IgD-negative memory B cell (primary cell): ENCODE measurements at regions not wholly inside any gene's neighbourhood (a gene's known extent, or its start where the extent isn't known, plus 50 kb on each side); places are given as distances from the start of the nearest gene placed in this dataset.
A peak's percentile ranks its signal among the peaks of the same experiment; 100 is the strongest.

ENCODE experiments used
- H3K27ac Mint-ChIP-seq, 3 donors: one replicate each; pipeline ENCODE4 v1.8.0; 2020 to 2022; ENCODE audit warnings: mild to moderate bottlenecking in 3 of 3, mixed read lengths in 3 of 3, moderate library complexity in 1 of 3
- H3K27me3 Mint-ChIP-seq: one replicate; pipeline ENCODE4 v1.8.0; 2021; ENCODE audit warnings: mixed read lengths
- H3K36me3 Mint-ChIP-seq: one replicate; pipeline ENCODE4 v1.8.0; 2020; ENCODE audit warnings: mild to moderate bottlenecking, mixed read lengths
- H3K4me1 Mint-ChIP-seq, 3 donors: one replicate each; pipeline ENCODE4 v1.8.0; 2020 to 2022; ENCODE audit warnings: mixed read lengths in 3 of 3, mild to moderate bottlenecking in 1 of 3
- H3K4me3 Mint-ChIP-seq, 4 donors: one replicate each; pipeline ENCODE4 v1.8.0; 2020 to 2022; ENCODE audit warnings: mild to moderate bottlenecking in 4 of 4, mixed read lengths in 4 of 4, moderate library complexity in 3 of 4
- H3K9me3 Mint-ChIP-seq, 3 donors: one replicate each; pipeline ENCODE4 v1.8.0; 2020 to 2021; ENCODE audit warnings: mixed read lengths in 3 of 3, mild to moderate bottlenecking in 1 of 3

GRCh38 chr10:123559066-123559822, 106.9 kb upstream of the GPR26 start:
- no peak overlapping the region for H3K4me3 Mint-ChIP-seq
- H3K27ac Mint-ChIP-seq: peak overlapping the region in 1 of 3 donors; percentile 67
- H3K9me3 Mint-ChIP-seq: no peaks in the 10 kb centered on the region

DNA sequence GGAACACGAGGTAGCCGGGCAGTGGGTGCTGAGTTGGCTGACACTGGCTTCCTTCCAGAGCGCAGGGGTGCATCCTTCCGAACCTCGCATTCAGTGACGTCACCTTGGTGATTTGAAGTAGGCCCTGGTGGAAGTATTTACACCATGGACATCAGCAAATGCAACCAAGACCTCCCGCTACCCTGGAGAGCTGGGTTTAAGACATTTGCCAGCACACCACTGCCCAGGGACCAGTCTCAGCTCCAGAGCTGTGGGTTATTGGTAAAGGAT, 106.4 kb upstream of the GPR26 start:
- H3K4me1 Mint-ChIP-seq: peaks cover 0 to 2% (median 0%) of the 10 kb centered on the region in 3 donors
- H3K4me3 Mint-ChIP-seq: no peak overlapping the region
- no peaks in the 10 kb centered on the region for H3K36me3 Mint-ChIP-seq
- H3K27me3 Mint-ChIP-seq: peaks cover 6% of the 10 kb centered on the region
- H3K9me3 Mint-ChIP-seq: no peaks in the 10 kb centered on the region
- H3K27ac Mint-ChIP-seq: peak overlapping the region in 1 of 3 donors; percentile 67

More at GRCh38 chr10:123559066-123559822, 106.9 kb upstream of the GPR26 start:
- Mint-ChIP-seq H3K27me3 (peaks cover 6% of the 10 kb centered on the region), H3K36me3 (no peaks in the 10 kb centered on the region), H3K4me1 (peaks cover 0 to 2% (median 0%) of the 10 kb centered on the region in 3 donors)

DNA sequence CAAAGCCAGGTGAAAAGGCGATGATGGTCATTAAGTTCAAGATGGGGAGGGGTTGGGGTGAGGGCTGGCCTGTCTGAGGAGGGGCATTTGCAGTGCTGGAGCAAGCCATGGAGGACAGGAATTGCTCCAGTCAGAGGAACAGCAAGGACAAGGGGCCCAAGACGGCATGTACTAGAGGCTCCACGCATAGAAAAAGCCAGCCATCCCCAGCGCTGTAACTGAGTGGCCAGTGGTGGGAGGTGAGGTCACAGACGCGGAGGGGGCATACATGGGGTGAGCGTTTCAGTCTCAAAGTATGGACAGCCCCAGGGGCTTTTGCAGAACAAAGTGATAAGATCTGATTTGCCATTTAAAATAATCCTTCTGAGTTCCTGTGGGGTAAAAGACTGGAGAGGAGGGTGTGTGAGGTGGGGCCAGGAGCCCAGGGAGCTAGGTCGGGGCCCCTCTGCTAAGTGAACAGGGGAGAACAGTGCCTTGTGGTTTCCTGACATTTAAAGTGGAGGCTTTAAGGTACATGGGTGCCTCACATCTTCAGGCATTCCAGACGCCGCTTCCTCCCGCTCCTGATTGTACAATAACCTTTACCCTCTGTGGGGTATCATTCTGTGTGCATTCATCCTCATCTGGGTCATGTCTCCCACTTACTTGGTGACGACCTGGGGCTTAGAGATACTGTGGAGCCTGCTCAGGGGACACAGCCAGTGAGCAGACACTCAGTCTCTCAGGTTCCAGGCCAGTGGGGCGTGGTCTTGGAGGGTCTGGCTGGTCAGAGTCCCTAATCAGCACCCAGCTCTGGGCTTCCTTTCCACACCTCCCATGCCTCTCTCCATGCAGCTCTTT, 105.6 kb upstream of the GPR26 start:
- Mint-ChIP-seq H3K36me3 (no peaks in the 10 kb centered on the region), H3K9me3 (no peaks in the 10 kb centered on the region), H3K4me1 (peaks cover 0 to 2% (median 0%) of the 10 kb centered on the region in 3 donors), H3K4me3 (no peak overlapping the region), H3K27ac (peak overlapping the region in 1 of 3 donors; percentile 77), H3K27me3 (peaks cover 6% of the 10 kb centered on the region)

DNA sequence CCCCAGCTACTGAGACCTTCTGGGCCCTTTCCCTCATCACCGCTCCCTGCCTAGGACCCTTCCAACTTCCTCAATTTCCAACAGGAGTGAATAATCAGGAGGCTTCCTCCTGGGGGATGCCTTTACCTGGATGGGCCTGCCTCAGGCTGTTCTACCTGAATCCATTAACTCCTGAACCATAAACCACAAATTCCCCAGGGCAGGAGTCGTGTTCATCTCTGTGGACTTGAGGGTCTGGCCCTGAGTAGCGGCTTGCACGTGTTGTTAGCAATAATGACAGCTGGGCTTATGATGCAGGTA, 105.1 kb upstream of the GPR26 start:
- H3K4me1 Mint-ChIP-seq: peaks cover 0 to 2% (median 0%) of the 10 kb centered on the region in 3 donors
- no peak overlapping the region for H3K4me3 Mint-ChIP-seq
- peaks cover 5% of the 10 kb centered on the region for H3K27me3 Mint-ChIP-seq
- H3K27ac Mint-ChIP-seq: no peak overlapping the region
- H3K9me3 Mint-ChIP-seq: peaks cover 0 to 2% (median 1%) of the 10 kb centered on the region in 3 donors
- no peaks in the 10 kb centered on the region for H3K36me3 Mint-ChIP-seq

DNA sequence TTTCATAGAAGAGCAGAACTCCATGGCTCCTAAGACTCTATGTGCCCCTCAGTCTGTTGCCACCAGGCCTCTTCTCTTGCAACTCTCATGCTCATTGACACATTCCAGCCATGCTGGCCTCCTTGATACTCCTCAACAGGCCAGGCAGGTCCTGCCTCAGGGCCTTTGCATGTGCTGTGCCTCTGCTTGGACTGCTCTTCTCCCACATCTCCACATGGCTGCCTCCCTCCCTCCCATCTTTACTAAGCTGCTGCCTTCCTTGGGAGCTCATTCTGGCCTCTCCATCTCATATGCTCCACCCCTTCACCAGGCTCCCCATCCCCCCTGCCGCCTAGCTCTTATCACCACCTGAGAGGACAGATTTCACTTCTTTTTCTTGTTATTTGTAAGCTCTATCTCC, 103.8 kb upstream of the GPR26 start:
- H3K27ac Mint-ChIP-seq: peak overlapping the region in 1 of 3 donors; percentile 25
- H3K36me3 Mint-ChIP-seq: no peaks in the 10 kb centered on the region
- H3K27me3 Mint-ChIP-seq: peaks cover 8% of the 10 kb centered on the region
- H3K4me3 Mint-ChIP-seq: no peak overlapping the region
- peaks cover 0 to 2% (median 0%) of the 10 kb centered on the region in 3 donors for H3K4me1 Mint-ChIP-seq
- peaks cover 0 to 3% (median 1%) of the 10 kb centered on the region in 3 donors for H3K9me3 Mint-ChIP-seq

- Mint-ChIP-seq H3K9me3 (peaks cover 0 to 3% (median 1%) of the 10 kb centered on the region in 3 donors), H3K27me3 (peaks cover 13% of the 10 kb centered on the region), H3K36me3 (no peaks in the 10 kb centered on the region), H3K4me3 (no peak overlapping the region), H3K4me1 (peaks cover 0 to 2% (median 0%) of the 10 kb centered on the region in 3 donors), H3K27ac (no peak overlapping the region)
These were observed 103.2 kb upstream of the GPR26 start for GRCh38 chr10:123562811-123563580.

DNA sequence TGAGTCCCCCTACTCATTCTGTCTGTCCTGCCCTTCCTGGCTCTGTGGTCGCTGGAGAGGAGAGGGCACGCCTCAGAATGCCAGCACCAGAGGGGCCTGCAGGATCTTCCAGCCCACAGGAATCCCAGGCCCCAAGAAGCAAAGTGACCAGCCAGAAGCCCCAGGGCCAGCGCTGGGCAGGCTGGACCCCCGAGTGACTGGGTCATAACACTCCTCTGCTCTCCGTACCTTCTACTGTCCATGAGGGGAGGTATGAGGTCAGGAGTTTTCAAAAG, 102.6 kb upstream of the GPR26 start:
- H3K36me3 Mint-ChIP-seq: no peaks in the 10 kb centered on the region
- H3K9me3 Mint-ChIP-seq: peaks cover 0 to 3% (median 1%) of the 10 kb centered on the region in 3 donors
- H3K27me3 Mint-ChIP-seq: peaks cover 17% of the 10 kb centered on the region
- no peak overlapping the region for H3K4me3 Mint-ChIP-seq
- H3K4me1 Mint-ChIP-seq: peaks cover 0 to 2% (median 0%) of the 10 kb centered on the region in 3 donors
- no peak overlapping the region for H3K27ac Mint-ChIP-seq

- Mint-ChIP-seq H3K27ac (no peak overlapping the region), H3K4me3 (no peak overlapping the region), H3K36me3 (no peaks in the 10 kb centered on the region), H3K9me3 (peaks cover 0 to 3% (median 1%) of the 10 kb centered on the region in 3 donors), H3K27me3 (peaks cover 17% of the 10 kb centered on the region), H3K4me1 (peaks cover 0 to 2% (median 0%) of the 10 kb centered on the region in 3 donors)
These were observed 102.2 kb upstream of the GPR26 start for GRCh38 chr10:123563994-123564393.

- no peaks in the 10 kb centered on the region for H3K36me3 Mint-ChIP-seq
- H3K4me1 Mint-ChIP-seq: no peaks in the 10 kb centered on the region
- H3K9me3 Mint-ChIP-seq: peaks cover 0 to 3% (median 1%) of the 10 kb centered on the region in 3 donors
- peaks cover 14% of the 10 kb centered on the region for H3K27me3 Mint-ChIP-seq
- no peak overlapping the region for H3K4me3 Mint-ChIP-seq
- peak overlapping the region in 1 of 3 donors; percentile 87 for H3K27ac Mint-ChIP-seq
These were observed 101.5 kb upstream of the GPR26 start for GRCh38 chr10:123564631-123565030.

DNA sequence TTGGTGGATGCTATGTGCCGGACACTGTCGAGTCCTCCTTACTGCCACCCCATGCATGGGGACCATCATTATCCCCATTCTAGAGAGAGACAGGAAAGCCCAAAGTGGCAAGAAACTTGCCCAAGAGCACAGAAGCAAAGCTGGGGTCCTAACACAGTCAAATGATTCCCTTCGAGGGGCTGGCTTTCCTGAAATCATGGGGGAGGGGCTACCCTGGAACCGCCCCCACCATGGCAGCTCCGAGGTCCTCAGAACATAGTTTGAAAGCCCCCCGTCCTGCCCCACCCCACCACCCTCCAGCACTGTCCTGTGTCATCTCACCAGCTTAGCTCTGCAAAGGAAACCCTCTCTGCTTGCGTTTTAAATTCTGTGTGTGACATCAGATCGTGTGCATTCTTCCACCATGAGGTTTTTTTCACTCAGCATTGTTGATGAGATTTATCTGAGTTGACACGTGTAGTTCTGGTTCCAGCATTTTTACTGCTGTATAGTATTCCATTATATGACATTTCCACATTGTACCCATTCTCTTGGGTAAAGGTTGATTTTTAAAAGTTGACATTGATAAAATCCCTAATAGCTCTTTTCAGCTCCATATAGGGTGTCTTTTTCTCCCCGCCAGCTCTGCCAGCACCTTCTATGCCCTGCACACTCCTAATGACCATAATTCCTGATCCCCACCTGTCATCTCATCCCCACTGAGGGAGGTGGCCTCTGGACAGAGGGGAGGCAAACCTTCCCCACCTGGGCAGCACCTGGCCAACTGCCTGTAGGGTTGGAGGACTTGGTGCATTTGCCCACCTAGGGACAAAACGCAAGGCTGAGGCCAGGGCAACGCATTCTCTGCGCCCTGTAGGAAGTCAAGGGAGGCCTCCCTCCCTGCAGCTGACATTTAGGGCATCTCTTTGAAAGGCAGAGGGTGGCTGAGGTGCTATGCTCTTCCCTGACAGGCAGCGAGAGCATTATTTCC, 100.2 kb upstream of the GPR26 start:
- Mint-ChIP-seq H3K4me3 (no peak overlapping the region), H3K36me3 (no peaks in the 10 kb centered on the region), H3K27ac (no peak overlapping the region), H3K4me1 (no peaks in the 10 kb centered on the region), H3K27me3 (peaks cover 19% of the 10 kb centered on the region), H3K9me3 (peaks cover 0 to 3% (median 1%) of the 10 kb centered on the region in 3 donors)

DNA sequence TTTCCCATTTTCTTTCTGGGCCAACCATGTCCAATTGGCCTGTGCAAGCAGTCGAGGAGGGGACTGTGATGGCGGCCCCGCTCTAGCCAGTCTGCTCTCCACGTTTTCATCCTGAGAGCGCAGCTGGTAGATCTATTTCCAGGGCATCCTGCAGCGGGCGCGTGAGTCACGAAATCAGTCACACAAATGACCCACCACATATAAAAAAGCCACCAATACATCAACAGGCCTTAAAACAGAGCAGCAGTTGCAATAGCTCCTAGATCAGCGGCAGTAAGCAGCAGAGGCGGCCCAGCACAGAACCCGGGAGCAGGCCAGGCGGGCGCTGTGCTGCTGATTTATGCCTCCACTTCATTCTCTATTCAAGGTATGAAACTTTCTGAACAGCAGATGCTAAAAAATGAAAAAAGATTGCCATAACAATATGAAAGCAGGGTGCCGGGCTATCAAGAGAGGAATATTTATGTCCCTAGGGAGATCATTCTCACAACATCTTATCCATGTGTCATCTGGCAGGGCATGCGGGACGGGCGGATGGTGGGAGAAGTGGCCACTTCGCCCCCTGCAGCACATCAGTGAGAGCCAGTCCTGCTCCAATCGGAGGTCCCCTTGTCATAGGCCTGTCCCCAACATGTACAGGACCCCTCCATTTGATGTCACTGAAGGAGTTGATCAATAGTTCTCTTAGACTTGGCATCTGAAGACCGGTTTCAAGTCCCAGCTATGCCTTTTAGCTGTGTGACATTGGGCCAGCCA, 98.0 kb upstream of the GPR26 start:
- H3K9me3 Mint-ChIP-seq: peaks cover 0 to 3% (median 1%) of the 10 kb centered on the region in 3 donors
- H3K27ac Mint-ChIP-seq: no peak overlapping the region
- H3K36me3 Mint-ChIP-seq: no peaks in the 10 kb centered on the region
- peaks cover 30% of the 10 kb centered on the region for H3K27me3 Mint-ChIP-seq
- peaks cover 0 to 1% (median 0%) of the 10 kb centered on the region in 3 donors for H3K4me1 Mint-ChIP-seq
- H3K4me3 Mint-ChIP-seq: peak overlapping the region in 1 of 4 donors; percentile 34

DNA sequence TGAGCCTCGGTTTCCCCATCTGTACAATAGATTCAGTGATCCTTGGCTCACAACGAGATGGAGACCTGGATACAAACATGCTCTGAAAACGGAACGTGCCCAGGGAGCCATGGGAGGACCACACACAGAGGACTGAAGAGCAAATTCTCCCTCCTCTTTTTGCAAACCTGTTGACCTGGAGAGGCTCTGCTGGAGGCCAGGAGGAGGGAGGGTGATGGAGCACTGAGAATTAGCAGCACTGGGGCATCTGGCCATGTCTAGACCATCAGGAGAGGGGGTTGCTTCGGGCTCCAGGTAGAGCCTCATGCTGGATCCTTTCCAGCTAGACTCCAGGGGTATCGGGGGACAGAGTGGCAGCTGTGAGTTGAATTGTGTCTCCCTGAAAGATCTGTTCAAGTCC, 97.4 kb upstream of the GPR26 start:
- Mint-ChIP-seq H3K27me3 (peaks cover 30% of the 10 kb centered on the region), H3K9me3 (peaks cover 0 to 3% (median 1%) of the 10 kb centered on the region in 3 donors), H3K27ac (no peak overlapping the region)

DNA sequence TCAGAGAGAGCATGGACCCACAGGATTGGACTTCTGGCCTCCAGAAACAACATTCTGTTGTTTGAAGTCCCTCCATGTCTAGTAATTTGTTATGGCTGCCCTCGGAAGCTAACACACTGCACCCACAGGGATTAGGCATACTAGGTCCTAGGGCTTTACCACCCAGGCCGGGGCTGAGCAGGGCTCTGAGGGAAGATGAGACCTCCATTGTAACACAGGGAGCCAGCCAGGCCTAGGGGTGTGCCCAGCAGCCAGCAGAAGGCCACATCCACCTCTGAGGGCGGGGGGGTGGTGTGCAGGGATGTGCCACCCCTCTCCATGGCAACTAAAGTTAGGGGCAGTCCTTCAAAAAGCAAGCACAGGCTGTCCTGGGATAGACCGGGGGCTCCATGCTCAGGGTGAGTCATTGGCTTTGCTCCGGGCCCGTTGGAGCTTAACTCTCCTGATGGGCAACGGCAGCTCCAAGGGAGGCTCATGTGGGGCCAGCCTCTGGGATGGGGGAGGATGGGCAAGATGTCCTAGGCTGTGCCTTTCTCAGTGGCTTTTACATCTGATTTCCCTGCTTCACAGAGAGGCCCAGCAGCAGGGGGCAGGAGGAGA, 96.6 kb upstream of the GPR26 start:
- Mint-ChIP-seq H3K4me1 (peaks cover 0 to 1% (median 0%) of the 10 kb centered on the region in 3 donors), H3K36me3 (no peaks in the 10 kb centered on the region), H3K4me3 (no peak overlapping the region), H3K27ac (no peak overlapping the region), H3K27me3 (peaks cover 30% of the 10 kb centered on the region), H3K9me3 (peaks cover 0 to 3% (median 1%) of the 10 kb centered on the region in 3 donors)

More for the DNA sequence above, 97.4 kb upstream of the GPR26 start:
- Mint-ChIP-seq H3K4me1 (peaks cover 0 to 1% (median 0%) of the 10 kb centered on the region in 3 donors), H3K4me3 (no peak overlapping the region), H3K36me3 (no peaks in the 10 kb centered on the region)
